ENCODE measurements at regions not wholly inside any gene's neighbourhood (a gene's known extent, or its start where the extent isn't known, plus 50 kb on each side); places are given as distances from the start of the nearest gene placed in this dataset.
A peak's percentile ranks its signal among the peaks of the same experiment; 100 is the strongest.

DNA sequence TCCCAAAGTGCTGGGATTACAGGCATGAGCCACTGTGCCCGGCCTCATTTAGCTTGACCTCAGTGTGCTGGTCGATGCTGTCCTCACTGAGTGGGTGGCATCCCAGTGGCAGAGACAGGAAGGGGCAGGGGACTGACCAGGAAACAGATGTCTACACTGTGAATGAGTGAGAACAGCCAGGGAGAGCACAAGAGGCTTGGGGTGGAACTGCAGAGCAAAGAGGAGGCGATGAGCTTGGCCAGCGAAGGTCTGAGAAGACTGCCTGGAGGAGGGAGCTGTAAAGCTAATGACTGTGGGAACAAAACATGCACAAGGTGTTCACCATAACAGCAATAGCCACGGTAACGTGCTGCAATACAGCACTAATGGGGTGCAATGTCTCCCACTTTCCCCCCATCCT lies 57.2 kb upstream of the BEGAIN start:
- ATAC-seq (no peak), DNase-seq (no peak)
- no peaks in the 10 kb centered on the region for H3K9me3 ChIP-seq
- H3K4me1 ChIP-seq = peaks cover 8% of the 10 kb centered on the region
- no peak overlapping the region for H3K27ac ChIP-seq
- H3K36me3 ChIP-seq = no peaks in the 10 kb centered on the region
- H3K27me3 ChIP-seq (ENCODE audit: low read depth) = no peaks in the 10 kb centered on the region
- TF ChIP-seq, protein P1, sequence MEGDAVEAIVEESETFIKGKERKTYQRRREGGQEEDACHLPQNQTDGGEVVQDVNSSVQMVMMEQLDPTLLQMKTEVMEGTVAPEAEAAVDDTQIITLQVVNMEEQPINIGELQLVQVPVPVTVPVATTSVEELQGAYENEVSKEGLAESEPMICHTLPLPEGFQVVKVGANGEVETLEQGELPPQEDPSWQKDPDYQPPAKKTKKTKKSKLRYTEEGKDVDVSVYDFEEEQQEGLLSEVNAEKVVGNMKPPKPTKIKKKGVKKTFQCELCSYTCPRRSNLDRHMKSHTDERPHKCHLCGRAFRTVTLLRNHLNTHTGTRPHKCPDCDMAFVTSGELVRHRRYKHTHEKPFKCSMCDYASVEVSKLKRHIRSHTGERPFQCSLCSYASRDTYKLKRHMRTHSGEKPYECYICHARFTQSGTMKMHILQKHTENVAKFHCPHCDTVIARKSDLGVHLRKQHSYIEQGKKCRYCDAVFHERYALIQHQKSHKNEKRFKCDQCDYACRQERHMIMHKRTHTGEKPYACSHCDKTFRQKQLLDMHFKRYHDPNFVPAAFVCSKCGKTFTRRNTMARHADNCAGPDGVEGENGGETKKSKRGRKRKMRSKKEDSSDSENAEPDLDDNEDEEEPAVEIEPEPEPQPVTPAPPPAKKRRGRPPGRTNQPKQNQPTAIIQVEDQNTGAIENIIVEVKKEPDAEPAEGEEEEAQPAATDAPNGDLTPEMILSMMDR (IDR thresholded peaks at IDR 0.05) = no peak
- no peak overlapping the region for H3K4me3 ChIP-seq
- intact Hi-C loops (cut with DNase I) = loop anchor here (10.0 kb wide), 1 partner anchor 260 kb away; no protein-coding TSS in a partner anchor

GRCh38 chr14:100644784-100645183 lies 57.6 kb upstream of the BEGAIN start:
- Histone ChIP-seq H3K4me1 (peaks cover 8% of the 10 kb centered on the region), H3K27ac (no peak overlapping the region), H3K36me3 (no peaks in the 10 kb centered on the region), H3K27me3 (ENCODE audit: low read depth) (no peaks in the 10 kb centered on the region), H3K4me3 (no peak overlapping the region), H3K9me3 (no peaks in the 10 kb centered on the region)
- ATAC-seq (no peak), DNase-seq (no peak)
- intact Hi-C loops (cut with DNase I) = loop anchor here (10.0 kb wide), 1 partner anchor 260 kb away; no protein-coding TSS in a partner anchor
- TF ChIP-seq, protein P1 (IDR thresholded peaks at IDR 0.05) = no peak

GRCh38 chr14:100645196-100645981 lies 58.2 kb upstream of the BEGAIN start:
- Histone ChIP-seq H3K4me1 (peaks cover 8% of the 10 kb centered on the region), H3K27ac (no peak overlapping the region), H3K27me3 (ENCODE audit: low read depth) (no peaks in the 10 kb centered on the region), H3K9me3 (no peaks in the 10 kb centered on the region), H3K36me3 (no peaks in the 10 kb centered on the region), H3K4me3 (no peak overlapping the region)
- TF ChIP-seq, protein P1 (IDR thresholded peaks at IDR 0.05) = peak; percentile 85
- intact Hi-C loops (cut with DNase I) = loop anchor here (10.0 kb wide), 1 partner anchor 261 kb away; no protein-coding TSS in a partner anchor
- DNase-seq (peak; percentile 91), ATAC-seq (peak; percentile 93 to 94)

DNA sequence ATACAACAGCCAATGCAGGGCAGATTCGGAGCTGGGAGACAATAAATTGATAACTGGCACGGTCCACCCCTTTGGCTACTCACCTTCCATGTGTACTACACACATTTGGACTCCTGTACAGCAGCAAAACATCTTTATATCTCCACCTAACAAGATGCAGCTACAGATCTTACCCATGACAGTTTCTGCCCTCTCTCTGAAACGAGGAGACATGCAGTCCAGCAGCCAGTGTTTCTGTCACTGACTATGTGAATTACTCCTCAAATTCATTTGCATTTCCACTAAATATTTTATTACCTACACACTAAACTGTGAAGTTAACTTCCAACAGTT lies 58.7 kb upstream of the BEGAIN start:
- TF ChIP-seq, protein P1 (IDR thresholded peaks at IDR 0.05) = no peak
- intact Hi-C loops (cut with DNase I) = loop anchor here (10.0 kb wide), 1 partner anchor 261 kb away; no protein-coding TSS in a partner anchor
- H3K4me1 ChIP-seq = peaks cover 8% of the 10 kb centered on the region
- ATAC-seq = no peak
- H3K27me3 ChIP-seq (ENCODE audit: low read depth) = no peaks in the 10 kb centered on the region
- H3K36me3 ChIP-seq = no peaks in the 10 kb centered on the region
- no peaks in the 10 kb centered on the region for H3K9me3 ChIP-seq
- no peak overlapping the region for H3K27ac ChIP-seq
- DNase-seq = no peak
- H3K4me3 ChIP-seq = no peak overlapping the region

DNA sequence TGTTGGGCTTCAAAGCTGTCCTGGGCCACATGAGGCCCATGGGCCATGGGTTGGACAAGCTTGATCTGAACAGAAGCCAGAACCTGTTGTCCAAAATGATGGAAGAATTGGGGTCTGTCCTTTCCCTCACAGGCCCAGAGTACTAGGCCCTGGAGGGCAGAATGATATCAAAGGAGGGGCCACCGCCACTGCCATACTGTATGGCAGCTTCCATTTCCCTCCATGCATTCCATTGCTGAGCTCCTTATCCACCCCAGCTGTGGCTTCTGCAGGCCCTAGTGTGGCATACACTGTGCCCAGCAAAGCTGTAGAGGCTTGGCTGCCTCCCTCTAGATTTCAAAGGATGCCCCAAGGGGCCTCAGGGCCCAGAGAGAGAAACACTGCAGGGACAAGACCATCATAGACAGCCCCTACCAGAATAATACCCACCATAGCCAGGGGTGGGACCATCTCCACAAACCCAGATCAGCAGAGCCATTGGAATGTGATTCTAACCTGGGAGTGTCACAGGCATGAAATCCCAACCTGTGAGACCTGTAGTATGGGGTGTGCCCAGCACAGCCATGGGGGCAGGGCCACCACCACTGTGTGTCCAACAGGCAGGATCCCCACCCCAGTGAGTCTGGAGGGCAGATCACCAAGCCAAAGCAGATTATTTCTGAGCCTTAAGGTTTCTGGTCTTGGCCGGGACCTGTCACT lies 61.4 kb upstream of the BEGAIN start:
- intact Hi-C loops (cut with DNase I) = loop anchor here (10.0 kb wide), 1 partner anchor 264 kb away; no protein-coding TSS in a partner anchor
- Histone ChIP-seq H3K4me3 (no peak overlapping the region), H3K27me3 (ENCODE audit: low read depth) (peaks cover under 1% of the 10 kb centered on the region), H3K27ac (no peak overlapping the region), H3K36me3 (no peaks in the 10 kb centered on the region), H3K9me3 (no peaks in the 10 kb centered on the region), H3K4me1 (peaks cover 8% of the 10 kb centered on the region)
- DNase-seq (no peak), ATAC-seq (no peak)
- TF ChIP-seq, protein P1 (IDR thresholded peaks at IDR 0.05) = no peak

All from lower lobe of right lung (tissue), 2 donors.